NOMO-1 treated with dmso at 0.1 percent for 144 hours (cell line): ENCODE measurements at regions not wholly inside any gene's neighbourhood (a gene's known extent, or its start where the extent isn't known, plus 50 kb on each side); places are given as distances from the start of the nearest gene placed in this dataset.
"Not testable (repeated sequence)": the region's sequence is repeated elsewhere in the genome, so short reads cannot be mapped to it uniquely, and the experiment has no call there.

ENCODE experiments used
- DNase-seq: peaks from one replicate; lab custom pipeline; 2025; ENCODE audit not compliant: unreplicated experiment; lab: John Stamatoyannopoulos, UW

- no peak for DNase-seq
These were observed 87.7 kb upstream of the KLF4 start for GRCh38 chr9:107577140-107577776.

GRCh38 chr9:107571148-107571547 is 81.6 kb upstream of the KLF4 start:
- no peak for DNase-seq

- no peak for DNase-seq
These were observed 79.6 kb upstream of the KLF4 start for GRCh38 chr9:107569174-107569573.

GRCh38 chr9:107568406-107568805 is 78.8 kb upstream of the KLF4 start:
- not testable (repeated sequence) for DNase-seq

- no peak for DNase-seq
These were observed 77.9 kb upstream of the KLF4 start for GRCh38 chr9:107567462-107567861.

- DNase-seq, result no peak
These were observed 77.1 kb upstream of the KLF4 start for GRCh38 chr9:107566611-107567061.

GRCh38 chr9:107562798-107563197 is 73.2 kb upstream of the KLF4 start:
- no peak for DNase-seq

- DNase-seq, result no peak
These were observed 70.0 kb upstream of the KLF4 start for GRCh38 chr9:107559494-107560086.

GRCh38 chr9:107557236-107557990 is 67.8 kb upstream of the KLF4 start:
- DNase-seq, result no peak

GRCh38 chr9:107554636-107555035 is 65.1 kb upstream of the KLF4 start:
- no peak for DNase-seq

GRCh38 chr9:107548298-107549142 is 59.0 kb upstream of the KLF4 start:
- peak; percentile 44 for DNase-seq

- DNase-seq, result no peak
These were observed 58.3 kb upstream of the KLF4 start for GRCh38 chr9:107547772-107548297.

GRCh38 chr9:107547303-107547702 is 57.7 kb upstream of the KLF4 start:
- no peak for DNase-seq

GRCh38 chr9:107546859-107547258 is 57.3 kb upstream of the KLF4 start:
- DNase-seq, result no peak

- DNase-seq, result no peak
These were observed 55.5 kb upstream of the KLF4 start for GRCh38 chr9:107545036-107545435.

GRCh38 chr9:107542411-107543157 is 53.0 kb upstream of the KLF4 start:
- no peak for DNase-seq

GRCh38 chr9:107541523-107541922 is 52.0 kb upstream of the KLF4 start:
- no peak for DNase-seq

GRCh38 chr9:107540164-107540561 is 50.6 kb upstream of the KLF4 start:
- DNase-seq, result no peak

- DNase-seq, result no peak
These were observed 50.0 kb upstream of the KLF4 start for GRCh38 chr9:107539427-107540163.
